Fibroblast of lung (primary cell): ENCODE measurements at regions not wholly inside any gene's neighbourhood (a gene's known extent, or its start where the extent isn't known, plus 50 kb on each side); places are given as distances from the start of the nearest gene placed in this dataset.

Experiments used
- DNase-seq, 2 donors: peaks; one replicate each; pipeline versions ENCODE4 v3.0.0 to v3.0.0-alpha.2; 2010; ENCODE audit warnings: low read depth in 2 of 2
- H2AFZ ChIP-seq: 2 replicates; pipeline ENCODE4 v1.5.1; 2012; ENCODE audit warnings: low read length, control low read depth, inconsistent platforms
- H3K27ac ChIP-seq: 2 replicates; pipeline ENCODE4 v1.5.1; 2011; ENCODE audit warnings: low read length, control low read depth; ENCODE audit not compliant: insufficient read depth
- H3K27me3 ChIP-seq: 2 replicates; pipeline ENCODE4 v1.5.1; 2011; ENCODE audit warnings: mild to moderate bottlenecking, low read length; ENCODE audit not compliant: control insufficient read depth, insufficient read depth
- H3K36me3 ChIP-seq: 2 replicates; pipeline ENCODE4 v1.5.1; 2011; ENCODE audit warnings: low read length; ENCODE audit not compliant: control insufficient read depth, insufficient read depth
- H3K4me1 ChIP-seq: 2 replicates; pipeline ENCODE4 v1.5.1; 2011; ENCODE audit warnings: low read length; ENCODE audit not compliant: control insufficient read depth, insufficient read depth; ENCODE audit errors: extremely low read depth
- H3K4me2 ChIP-seq: 2 replicates; pipeline ENCODE4 v1.5.1; 2011; ENCODE audit warnings: low read length, control low read depth; ENCODE audit not compliant: insufficient read depth; ENCODE audit errors: extremely low read depth
- H3K4me3 ChIP-seq, 4 experiments: fragments of 200-600 bp in 1 of 4; sonication (generic) in 1 of 4; replicated peaks in 1 of 4; 2 replicates each; pipeline ENCODE4 v1.5.1; 2011 to 2016; ENCODE audit warnings: low read length in 4 of 4, low read depth in 3 of 4, mild to moderate bottlenecking in 3 of 4, control low read depth in 2 of 4, inconsistent platforms in 1 of 4, mixed read lengths in 1 of 4; ENCODE audit not compliant: insufficient read depth in 1 of 4; ENCODE audit errors: control extremely low read depth in 1 of 4
- H3K79me2 ChIP-seq: 2 replicates; pipeline ENCODE4 v1.5.1; 2012; ENCODE audit warnings: mild to moderate bottlenecking, low read length, inconsistent platforms; ENCODE audit not compliant: control insufficient read depth, insufficient read depth
- H3K9ac ChIP-seq: 2 replicates; pipeline ENCODE4 v1.5.1; 2011; ENCODE audit warnings: mild to moderate bottlenecking, low read length, control low read depth; ENCODE audit not compliant: insufficient read depth
- H3K9me3 ChIP-seq: 2 replicates; pipeline ENCODE4 v1.5.1; 2012; ENCODE audit warnings: low read depth, low read length; ENCODE audit not compliant: control insufficient read depth, insufficient read depth
- H4K20me1 ChIP-seq: 2 replicates; pipeline ENCODE4 v1.5.1; 2011; ENCODE audit warnings: low read length; ENCODE audit not compliant: control insufficient read depth, insufficient read depth; ENCODE audit errors: extremely low read depth
- CTCF ChIP-seq, 2 donors: IDR thresholded peaks in 1 of 2; conservative IDR thresholded peaks in 1 of 2; 1 replicate in 1 of 2; 2 replicates in 1 of 2; pipeline ENCODE4 v1.5.1; 2011 to 2012; ENCODE audit warnings: low read length in 2 of 2, control low read depth in 1 of 2, inconsistent platforms in 1 of 2, low read depth in 1 of 2, mild to moderate bottlenecking in 1 of 2
- EZH2 ChIP-seq: IDR thresholded peaks from 2 replicates; pipeline ENCODE4 v1.5.1; 2012; ENCODE audit warnings: low read length, control low read depth, mild to moderate bottlenecking; ENCODE audit errors: missing control alignments

- no peak overlapping the region for H3K4me3 ChIP-seq
- H3K4me1 ChIP-seq = no peaks in the 10 kb centered on the region
- H3K4me2 ChIP-seq = no peak overlapping the region
- no peaks in the 10 kb centered on the region for H4K20me1 ChIP-seq
- no peak for TF ChIP-seq EZH2
- TF ChIP-seq CTCF (conservative IDR thresholded peaks at IDR 0.05 in 1 of 2, IDR thresholded peaks at IDR 0.05 in 1 of 2; ENCODE audit: low read depth in 1 of 2, low read length in 2 of 2) = no peak
- no peaks in the 10 kb centered on the region for H3K9me3 ChIP-seq
- no peak overlapping the region for H3K27ac ChIP-seq
- H3K27me3 ChIP-seq = no peaks in the 10 kb centered on the region
- no peak overlapping the region for H3K9ac ChIP-seq
- no peaks in the 10 kb centered on the region for H3K36me3 ChIP-seq
- no peak for DNase-seq
- H3K79me2 ChIP-seq = no peaks in the 10 kb centered on the region
- no peak overlapping the region for H2AFZ ChIP-seq
Observed at GRCh38 chr10:4456279-4456678, 369.7 kb upstream of the AKR1E2 start.

GRCh38 chr10:4453950-4454349 lies 372.1 kb upstream of the AKR1E2 start:
- Histone ChIP-seq H3K27me3 (no peaks in the 10 kb centered on the region), H3K4me3 (no peak overlapping the region), H3K27ac (no peak overlapping the region), H3K36me3 (no peaks in the 10 kb centered on the region), H2AFZ (no peak overlapping the region), H3K9me3 (no peaks in the 10 kb centered on the region), H3K79me2 (no peaks in the 10 kb centered on the region), H3K9ac (no peak overlapping the region), H3K4me2 (no peak overlapping the region), H3K4me1 (no peaks in the 10 kb centered on the region), H4K20me1 (no peaks in the 10 kb centered on the region)
- TF ChIP-seq EZH2 (no peak), CTCF (conservative IDR thresholded peaks at IDR 0.05 in 1 of 2, IDR thresholded peaks at IDR 0.05 in 1 of 2; ENCODE audit: low read depth in 1 of 2, low read length in 2 of 2) (no peak)
- no peak for DNase-seq

GRCh38 chr10:4453276-4453675 lies 372.7 kb upstream of the AKR1E2 start:
- H3K9ac ChIP-seq = no peak overlapping the region
- no peak for DNase-seq
- H3K79me2 ChIP-seq = no peaks in the 10 kb centered on the region
- no peak overlapping the region for H3K4me2 ChIP-seq
- no peak overlapping the region for H2AFZ ChIP-seq
- no peaks in the 10 kb centered on the region for H3K9me3 ChIP-seq
- no peak overlapping the region for H3K4me3 ChIP-seq
- H3K27me3 ChIP-seq = no peaks in the 10 kb centered on the region
- no peaks in the 10 kb centered on the region for H3K4me1 ChIP-seq
- H4K20me1 ChIP-seq = no peaks in the 10 kb centered on the region
- TF ChIP-seq CTCF (conservative IDR thresholded peaks at IDR 0.05 in 1 of 2, IDR thresholded peaks at IDR 0.05 in 1 of 2; ENCODE audit: low read depth in 1 of 2, low read length in 2 of 2) = no peak
- no peak for TF ChIP-seq EZH2
- no peaks in the 10 kb centered on the region for H3K36me3 ChIP-seq
- no peak overlapping the region for H3K27ac ChIP-seq
